HG02970 (cell line): ENCODE measurements at regions not wholly inside any gene's neighbourhood (a gene's known extent, or its start where the extent isn't known, plus 50 kb on each side); places are given as distances from the start of the nearest gene placed in this dataset.

Experiments used
- ATAC-seq: cut with Tn5 transposase; IDR thresholded peaks from one replicate; pipeline ENCODE4 v1.9.1; 2021; ENCODE audit warnings: mild to moderate bottlenecking, moderate library complexity, moderate number of reproducible peaks; ENCODE audit not compliant: unreplicated experiment, low FRiP score

GRCh38 chr12:124450376-124450750 lies 117.0 kb downstream of the NCOR2 start:
- ATAC-seq, result no peak

- ATAC-seq, result no peak
Observed at GRCh38 chr12:124449623-124450375, 117.6 kb downstream of the NCOR2 start.

DNA sequence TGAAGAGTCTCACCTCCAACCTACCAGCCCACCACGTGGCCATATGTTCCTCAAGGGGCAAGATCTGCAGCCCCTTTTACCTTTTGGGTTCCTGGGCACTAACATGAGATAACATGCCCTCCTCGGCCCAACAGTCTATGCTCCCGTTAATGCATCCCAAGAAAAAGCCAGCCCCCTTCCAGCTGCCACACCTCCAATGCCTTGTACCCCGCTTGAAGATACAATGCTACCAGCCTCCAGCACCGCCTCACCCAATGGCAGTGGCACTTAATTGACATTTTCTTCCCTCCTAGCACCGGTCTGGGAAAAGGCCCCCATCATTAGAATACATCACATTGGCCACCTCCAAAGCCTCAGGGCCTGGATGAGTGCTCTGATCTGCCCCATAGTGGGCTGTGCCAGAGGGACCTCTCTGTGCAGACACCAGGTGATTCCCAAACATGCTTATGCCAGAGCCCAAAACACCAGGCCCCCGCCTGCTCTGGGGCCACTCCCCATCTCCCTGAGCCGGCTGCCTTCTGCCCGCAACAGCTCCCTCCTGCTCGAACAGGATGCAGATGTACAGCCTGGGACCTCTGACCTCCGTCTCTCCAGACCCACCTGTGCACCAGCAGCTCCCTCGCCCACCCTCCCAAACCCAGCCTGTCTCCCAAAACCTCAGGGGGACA lies 118.3 kb downstream of the NCOR2 start:
- no peak for ATAC-seq

DNA sequence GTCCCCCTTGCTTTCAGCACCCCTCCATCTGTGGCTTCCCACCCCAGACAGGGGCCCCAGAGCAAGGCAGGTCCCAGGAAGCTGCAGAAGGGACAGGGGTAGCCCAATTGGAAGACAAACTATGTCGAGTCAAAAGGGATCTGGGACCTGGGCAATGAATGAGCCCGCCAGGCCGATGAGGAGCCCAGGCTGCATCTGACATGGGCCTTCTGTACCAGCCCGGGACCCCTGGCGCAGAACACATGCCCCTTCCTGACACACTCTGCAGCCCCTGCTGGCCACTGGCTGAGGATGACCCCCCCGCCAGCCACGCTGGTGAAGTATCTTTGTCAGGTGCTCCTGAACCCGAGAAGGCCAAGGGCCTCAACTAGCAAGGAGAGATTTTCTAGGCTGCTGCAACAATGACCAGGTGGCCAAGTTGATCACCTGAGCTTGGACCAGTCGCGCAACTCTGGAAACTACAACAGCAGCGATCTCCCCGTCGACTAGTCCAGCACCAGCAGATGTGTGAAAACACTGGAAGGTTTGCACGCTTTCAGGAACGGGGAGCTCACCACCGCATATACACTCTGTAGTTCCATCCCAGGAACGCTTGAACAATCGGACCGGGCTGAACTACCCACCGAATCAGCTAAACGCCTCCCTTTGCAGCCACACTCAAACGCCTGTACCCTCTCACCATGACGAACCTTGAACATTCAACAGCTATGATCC lies 119.0 kb downstream of the NCOR2 start:
- no peak for ATAC-seq

DNA sequence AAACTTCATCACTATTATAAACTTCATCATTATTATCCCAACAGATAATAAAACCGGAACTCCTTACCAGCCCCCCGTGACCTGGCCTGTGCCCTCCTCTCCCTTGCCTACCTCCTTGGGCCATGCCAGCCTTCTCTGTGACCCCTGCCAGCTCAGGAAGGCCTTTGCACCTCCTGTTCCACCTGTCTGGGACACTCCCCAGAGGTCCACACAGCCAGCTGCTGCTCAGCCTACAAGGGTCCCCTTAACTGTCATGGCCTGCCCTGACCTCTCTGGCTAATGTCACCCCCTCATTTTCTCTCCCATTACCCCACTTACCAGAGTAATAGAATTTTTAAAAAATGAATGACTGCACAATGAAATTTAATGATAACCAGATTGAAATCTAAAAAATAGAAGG lies 121.0 kb downstream of the NCOR2 start:
- no peak for ATAC-seq

DNA sequence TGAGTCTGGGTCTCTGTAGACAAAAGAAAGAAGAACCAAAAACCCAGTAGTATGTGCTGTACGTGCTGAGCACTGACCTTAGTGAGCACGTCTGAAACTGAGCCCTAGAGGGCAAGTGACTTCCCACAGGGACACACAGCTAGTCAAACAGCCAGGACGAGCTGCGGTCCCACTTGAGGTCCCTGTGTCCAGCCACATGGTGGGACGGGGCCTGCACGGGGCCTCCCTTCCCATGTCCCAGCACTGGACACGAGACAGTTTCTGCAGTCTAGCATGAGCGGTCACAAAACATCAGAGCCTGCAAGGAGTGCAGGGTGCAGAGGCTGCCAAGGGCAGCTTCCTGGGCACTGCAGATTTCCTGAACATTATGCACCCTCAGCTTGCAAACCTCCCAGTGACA lies 121.6 kb downstream of the NCOR2 start:
- no peak for ATAC-seq

DNA sequence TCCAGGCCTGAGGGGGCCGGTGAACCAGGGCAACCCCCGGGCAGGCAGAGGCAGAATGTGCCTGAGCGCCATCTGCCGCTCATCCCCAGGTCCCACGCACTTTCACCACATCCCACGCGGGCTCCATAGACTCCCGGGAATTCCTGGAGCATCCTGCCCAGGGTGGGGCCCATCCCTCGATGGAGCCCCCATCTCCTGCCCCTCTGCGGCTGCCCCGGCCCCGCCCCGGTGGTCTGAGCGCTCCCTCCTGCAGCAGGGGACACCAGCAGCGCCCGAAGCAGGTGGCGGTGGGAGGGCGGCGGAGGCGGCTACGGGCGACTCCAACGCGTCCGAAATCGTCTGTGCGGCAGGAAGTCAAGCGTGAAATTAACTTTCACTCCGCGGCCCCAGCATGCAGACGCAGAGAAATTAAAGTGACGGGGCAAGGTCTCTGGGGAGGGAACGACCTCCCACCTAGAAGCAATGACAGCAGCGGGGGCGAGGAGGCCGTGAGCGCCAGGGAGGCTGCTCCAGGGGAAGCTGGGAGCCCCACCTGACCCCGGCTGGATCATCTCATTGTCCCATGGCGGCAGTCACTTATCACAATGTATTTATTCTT lies 122.2 kb downstream of the NCOR2 start:
- ATAC-seq, result no peak

DNA sequence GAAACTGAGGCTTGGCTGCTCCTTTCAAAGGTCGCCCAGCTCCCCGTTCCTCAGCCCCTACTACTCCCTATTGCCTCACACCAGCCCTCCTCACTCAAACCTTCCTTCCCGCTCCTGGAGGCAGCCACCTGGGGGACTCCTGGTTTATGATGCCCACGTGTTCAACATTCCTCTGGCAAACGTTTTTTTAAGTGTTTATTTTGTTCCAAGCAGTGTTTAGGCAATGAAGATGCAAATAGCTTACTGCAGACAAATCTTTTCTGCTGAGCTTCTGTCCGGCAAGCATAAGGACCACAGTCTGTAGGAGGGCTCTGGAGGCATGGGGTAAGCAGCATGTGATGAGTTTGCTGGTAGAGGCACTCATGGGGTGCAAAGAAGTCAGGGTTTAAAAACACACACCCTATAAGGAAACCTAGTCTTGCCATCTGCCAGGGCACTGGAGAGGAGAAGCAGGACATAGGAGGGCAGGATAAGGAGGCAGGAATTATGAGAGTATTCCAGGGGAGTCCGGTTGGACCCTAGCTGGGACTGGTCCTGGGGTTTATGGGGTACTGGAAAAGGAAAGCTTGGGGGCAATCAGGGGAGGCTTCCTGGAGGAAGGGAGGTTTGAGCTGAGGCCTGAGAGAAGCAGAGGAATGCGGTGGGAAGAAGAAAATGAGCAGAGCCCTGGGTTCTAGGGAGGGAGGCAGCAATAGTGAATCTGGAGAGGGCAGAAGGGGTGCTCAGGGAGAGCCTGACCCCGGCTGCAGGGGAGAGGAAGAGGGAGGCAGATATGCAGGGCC lies 123.3 kb downstream of the NCOR2 start:
- no peak for ATAC-seq

DNA sequence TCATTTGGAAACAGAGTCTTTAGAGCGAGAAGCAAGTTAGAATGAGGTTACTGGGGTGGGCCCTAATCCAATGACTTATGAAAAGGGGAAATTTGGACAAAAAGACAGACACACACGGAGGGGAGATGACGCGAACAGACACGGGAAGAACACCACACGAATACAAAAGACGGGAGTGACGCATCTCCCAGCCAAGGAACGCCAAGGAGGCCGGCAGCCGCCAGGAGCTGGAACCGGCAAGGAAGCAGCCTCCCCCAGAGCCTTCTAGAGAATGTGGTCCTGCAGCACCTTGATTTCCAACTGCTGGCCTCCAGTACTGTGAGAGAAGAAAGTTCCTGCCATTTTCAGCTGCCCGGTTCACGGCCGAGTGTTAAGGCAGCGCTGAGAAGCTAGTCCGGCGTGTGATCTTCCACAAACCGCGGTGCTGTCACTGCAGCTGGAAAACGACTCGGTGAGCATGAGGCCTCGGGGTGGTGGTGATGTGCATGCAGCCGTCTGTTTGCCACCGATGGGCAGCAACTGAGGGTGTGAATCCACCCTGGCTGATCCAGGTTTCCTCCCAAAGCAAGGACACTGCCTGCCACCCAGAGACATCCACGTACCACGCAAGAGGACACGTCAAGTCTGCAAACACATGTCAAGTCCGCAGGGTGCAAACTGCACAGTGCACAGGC lies 124.5 kb downstream of the NCOR2 start:
- ATAC-seq, result no peak

DNA sequence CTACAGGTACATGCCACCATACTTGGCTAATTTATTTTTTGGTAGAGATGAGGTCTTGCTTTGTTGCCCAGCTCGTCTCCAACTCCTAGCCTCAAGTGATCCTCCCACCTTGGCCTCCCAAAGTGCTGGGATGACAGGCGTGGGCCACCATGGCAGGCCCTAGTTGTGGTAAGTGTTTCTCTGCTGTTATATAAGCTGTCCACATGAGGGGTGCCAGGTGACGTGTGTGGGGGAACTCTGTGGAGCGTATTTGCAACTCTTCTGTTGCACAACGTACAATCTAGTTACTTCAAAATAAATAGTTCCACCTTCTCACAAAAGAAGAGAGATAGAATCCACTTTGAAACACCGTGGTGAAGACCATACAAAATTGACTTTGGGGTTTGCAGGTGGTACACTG lies 125.1 kb downstream of the NCOR2 start:
- ATAC-seq, result no peak

- no peak for ATAC-seq
Observed at GRCh38 chr12:124441443-124442194, 125.8 kb downstream of the NCOR2 start.

GRCh38 chr12:124440841-124441381 lies 126.5 kb downstream of the NCOR2 start:
- ATAC-seq, result no peak

DNA sequence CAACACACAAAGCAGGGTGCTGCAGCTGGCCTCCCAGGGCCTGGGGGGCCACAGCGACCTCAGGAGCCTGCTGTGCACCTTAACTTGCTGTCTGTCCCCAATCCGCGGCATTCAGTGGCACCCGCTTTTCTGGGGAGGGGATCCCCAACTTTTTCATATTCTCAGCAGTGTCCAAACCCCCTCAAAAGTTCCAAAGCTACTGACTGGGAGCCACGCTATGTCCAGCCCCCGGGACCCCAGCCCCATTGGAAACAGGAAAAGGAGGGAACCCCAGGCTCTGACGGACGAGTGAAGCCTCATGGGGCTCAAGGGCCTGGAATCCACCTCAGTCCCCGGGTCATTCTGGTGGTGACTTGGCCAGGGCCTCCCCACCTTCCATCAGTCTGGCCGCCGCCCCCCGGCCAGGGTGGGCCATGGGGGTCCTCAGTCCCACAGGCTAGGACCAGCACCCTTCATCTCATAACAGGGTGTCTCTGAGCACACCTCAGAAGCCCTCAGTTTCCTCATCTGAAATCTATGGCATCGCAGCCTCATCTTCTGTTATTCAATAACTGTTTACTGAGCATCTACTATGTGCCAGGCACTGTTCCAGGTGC lies 127.3 kb downstream of the NCOR2 start:
- ATAC-seq, result no peak

DNA sequence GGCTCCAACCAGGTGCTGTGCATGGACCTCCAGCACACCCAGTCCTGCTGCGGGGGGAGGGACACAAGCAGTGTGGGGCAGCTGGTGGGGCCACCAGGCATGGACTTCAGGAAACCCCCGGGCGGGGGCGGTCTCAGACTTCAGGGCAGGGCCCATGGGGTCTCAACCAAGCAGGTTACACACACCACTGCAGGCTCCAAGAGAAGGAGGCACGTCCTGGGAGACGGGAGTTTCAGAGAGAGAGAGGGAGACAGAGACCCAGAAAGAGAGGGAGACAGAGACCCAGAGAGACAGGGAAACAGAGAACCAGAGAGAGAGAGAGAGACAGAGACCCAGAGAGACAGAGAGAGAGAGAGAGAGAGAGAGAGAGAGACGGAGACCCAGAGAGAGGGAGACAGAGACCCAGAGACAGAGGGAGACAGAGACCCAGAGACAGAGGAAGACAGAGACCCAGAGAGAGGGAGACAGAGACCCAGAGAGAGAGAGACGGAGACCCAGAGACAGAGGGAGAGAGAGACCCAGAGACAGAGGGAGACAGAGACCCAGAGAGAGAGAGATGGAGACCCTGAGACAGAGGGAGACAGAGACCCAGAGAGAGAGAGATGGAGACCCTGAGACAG lies 128.9 kb downstream of the NCOR2 start:
- ATAC-seq, result no peak

DNA sequence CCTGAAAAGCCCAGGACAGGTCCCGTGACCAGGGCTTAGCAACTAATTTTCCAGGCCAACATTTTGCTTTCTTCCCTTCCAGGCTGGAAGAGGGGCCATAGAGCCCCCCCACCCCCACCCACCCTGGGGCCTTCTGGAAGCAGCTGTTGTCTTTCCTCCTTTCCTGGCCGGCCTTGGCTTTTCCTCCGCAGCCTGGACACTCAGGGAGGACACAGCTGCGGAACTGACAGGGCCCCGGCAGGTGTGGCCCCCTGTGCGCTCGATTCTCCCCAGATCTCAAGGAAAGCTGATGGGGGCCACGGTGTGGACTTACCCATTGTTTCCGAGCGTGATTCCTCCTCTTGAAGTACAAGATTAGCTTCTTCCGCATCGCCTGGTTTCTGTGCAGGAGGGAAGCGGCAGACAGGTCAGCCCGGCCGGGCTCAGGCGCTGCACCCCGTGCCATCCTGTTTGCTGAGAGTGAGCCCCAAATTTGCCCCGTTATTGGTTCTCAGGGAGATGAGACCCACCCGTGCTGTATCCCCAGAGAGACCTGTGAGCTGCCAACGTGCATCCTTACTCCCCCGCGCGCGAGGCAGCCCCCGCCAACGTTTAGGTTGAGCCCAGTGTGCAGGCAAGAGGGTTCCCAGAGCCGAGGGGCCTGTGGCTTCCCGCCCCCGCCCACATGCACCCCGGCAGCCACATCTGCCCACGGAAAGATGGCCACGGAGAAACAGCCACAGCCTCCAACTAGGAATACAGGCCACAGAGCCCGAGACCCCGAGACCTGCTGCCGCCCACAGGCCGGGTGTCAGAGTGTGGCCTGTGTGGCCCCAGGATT lies 129.6 kb downstream of the NCOR2 start:
- ATAC-seq, result no peak

- ATAC-seq, result no peak
Observed at GRCh38 chr12:124437121-124437520, 130.3 kb downstream of the NCOR2 start.

DNA sequence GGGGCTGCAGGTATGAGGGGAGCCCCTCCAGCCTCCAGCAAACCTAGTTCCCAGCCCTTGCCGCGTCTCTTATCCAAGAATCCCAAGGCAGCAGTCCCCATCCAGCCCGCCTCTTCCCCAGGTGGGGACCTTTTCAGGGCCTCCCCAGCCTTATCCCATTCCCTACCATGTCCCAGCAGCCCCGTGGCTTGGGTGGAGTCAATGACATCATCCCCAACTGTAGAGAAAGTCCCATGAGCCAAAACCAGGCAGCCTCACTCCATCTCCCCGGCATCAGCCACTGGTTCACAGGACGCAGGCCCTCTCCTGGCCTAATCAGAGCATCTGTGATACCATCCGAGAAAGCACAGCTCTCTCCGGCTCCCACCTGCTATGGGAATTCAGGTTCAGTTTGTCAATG lies 131.0 kb downstream of the NCOR2 start:
- ATAC-seq, result no peak
